Effector CD4-positive, alpha-beta T cell (primary cell): ENCODE measurements at regions not wholly inside any gene's neighbourhood (a gene's known extent, or its start where the extent isn't known, plus 50 kb on each side); places are given as distances from the start of the nearest gene placed in this dataset.
"Not testable (repeated sequence)": the region's sequence is repeated elsewhere in the genome, so short reads cannot be mapped to it uniquely, and the experiment has no call there.

Experiments used
- DNase-seq: peaks from one replicate; pipeline ENCODE4 v3.0.0-alpha.2; 2020

GRCh38 chr11:82194521-82194920, 539.1 kb downstream of the FAM181B start:
- DNase-seq, result no peak

- no peak for DNase-seq
Measured at GRCh38 chr11:82191695-82192094, 542.0 kb downstream of the FAM181B start.

- no peak for DNase-seq
Measured at GRCh38 chr11:82185925-82186324, 547.7 kb downstream of the FAM181B start.

GRCh38 chr11:82184966-82185365, 548.7 kb downstream of the FAM181B start:
- DNase-seq, result no peak

- DNase-seq, result no peak
Measured at GRCh38 chr11:82183346-82183745, 550.3 kb downstream of the FAM181B start.

GRCh38 chr11:82182697-82183096, 551.0 kb downstream of the FAM181B start:
- not testable (repeated sequence) for DNase-seq

- DNase-seq, result not testable (repeated sequence)
Measured at GRCh38 chr11:82181796-82182195, 551.9 kb downstream of the FAM181B start.

- DNase-seq, result no peak
Measured at GRCh38 chr11:82176945-82177344, 556.7 kb downstream of the FAM181B start.

- DNase-seq, result no peak
Measured at GRCh38 chr11:82176365-82176764, 557.3 kb downstream of the FAM181B start.

- DNase-seq, result no peak
Measured at GRCh38 chr11:82174610-82175009, 559.1 kb downstream of the FAM181B start.

GRCh38 chr11:82146789-82147188, 586.9 kb downstream of the FAM181B start:
- DNase-seq, result no peak

- DNase-seq, result no peak
Measured at GRCh38 chr11:82118946-82119345, 614.7 kb downstream of the FAM181B start.

- no peak for DNase-seq
Measured at GRCh38 chr11:82117362-82117761, 616.3 kb downstream of the FAM181B start.

- no peak for DNase-seq
Measured at GRCh38 chr11:82105331-82105998, 628.2 kb downstream of the FAM181B start.

GRCh38 chr11:82092904-82093303, 640.8 kb downstream of the FAM181B start:
- DNase-seq, result no peak

GRCh38 chr11:82089426-82089825, 644.2 kb downstream of the FAM181B start:
- no peak for DNase-seq

- DNase-seq, result no peak
Measured at GRCh38 chr11:82085493-82085892, 648.2 kb downstream of the FAM181B start.

GRCh38 chr11:82082976-82083375, 650.7 kb downstream of the FAM181B start:
- no peak for DNase-seq

GRCh38 chr11:82080160-82080559, 653.5 kb downstream of the FAM181B start:
- DNase-seq, result no peak

- no peak for DNase-seq
Measured at GRCh38 chr11:82076126-82076525, 657.5 kb downstream of the FAM181B start.

GRCh38 chr11:82059505-82059904, 674.2 kb downstream of the FAM181B start:
- no peak for DNase-seq

- no peak for DNase-seq
Measured at GRCh38 chr11:82056450-82056849, 677.2 kb downstream of the FAM181B start.

GRCh38 chr11:82049199-82049598, 684.5 kb downstream of the FAM181B start:
- DNase-seq, result no peak

GRCh38 chr11:82047200-82047599, 686.5 kb downstream of the FAM181B start:
- no peak for DNase-seq

- no peak for DNase-seq
Measured at GRCh38 chr11:82046778-82047177, 686.9 kb downstream of the FAM181B start.
